DND-41 (cell line): ENCODE measurements at regions not wholly inside any gene's neighbourhood (a gene's known extent, or its start where the extent isn't known, plus 50 kb on each side); places are given as distances from the start of the nearest gene placed in this dataset.

Experiments
- EZH2 ChIP-seq: IDR thresholded peaks from 3 replicates; pipeline ENCODE4 v1.6.1; 2012; ENCODE audit warnings: borderline replicate concordance, low read depth, mild to moderate bottlenecking, moderate library complexity, low read length, inconsistent platforms; ENCODE audit not compliant: severe bottlenecking
- TF ChIP-seq, protein P1 (sequence below): IDR thresholded peaks from 2 replicates; pipeline ENCODE4 v1.5.1; 2012; ENCODE audit warnings: borderline replicate concordance, low read length, moderate library complexity, mild to moderate bottlenecking; ENCODE audit not compliant: poor library complexity, severe bottlenecking; ENCODE audit errors: extremely low read depth

DNA sequence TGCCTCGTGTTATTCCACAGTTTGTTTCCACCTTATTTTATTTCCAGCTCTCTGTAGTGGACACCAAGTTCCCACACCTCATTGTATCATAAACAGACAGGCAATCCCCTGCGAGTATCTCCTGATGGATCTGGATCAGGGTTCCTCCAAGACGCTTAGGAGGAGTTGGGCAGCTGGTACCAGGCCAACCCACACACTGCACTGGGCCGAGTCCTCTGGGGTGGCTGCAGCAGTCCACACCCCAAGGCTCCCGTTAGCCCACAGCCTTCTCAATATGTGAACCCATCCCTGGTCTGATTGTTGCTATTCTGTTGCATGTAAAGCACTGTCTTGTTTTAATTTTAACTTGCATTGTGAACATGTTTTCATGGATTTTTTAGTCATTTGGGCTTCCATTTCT lies 178.8 kb upstream of the RAB6C start:
- TF ChIP-seq, protein P1, sequence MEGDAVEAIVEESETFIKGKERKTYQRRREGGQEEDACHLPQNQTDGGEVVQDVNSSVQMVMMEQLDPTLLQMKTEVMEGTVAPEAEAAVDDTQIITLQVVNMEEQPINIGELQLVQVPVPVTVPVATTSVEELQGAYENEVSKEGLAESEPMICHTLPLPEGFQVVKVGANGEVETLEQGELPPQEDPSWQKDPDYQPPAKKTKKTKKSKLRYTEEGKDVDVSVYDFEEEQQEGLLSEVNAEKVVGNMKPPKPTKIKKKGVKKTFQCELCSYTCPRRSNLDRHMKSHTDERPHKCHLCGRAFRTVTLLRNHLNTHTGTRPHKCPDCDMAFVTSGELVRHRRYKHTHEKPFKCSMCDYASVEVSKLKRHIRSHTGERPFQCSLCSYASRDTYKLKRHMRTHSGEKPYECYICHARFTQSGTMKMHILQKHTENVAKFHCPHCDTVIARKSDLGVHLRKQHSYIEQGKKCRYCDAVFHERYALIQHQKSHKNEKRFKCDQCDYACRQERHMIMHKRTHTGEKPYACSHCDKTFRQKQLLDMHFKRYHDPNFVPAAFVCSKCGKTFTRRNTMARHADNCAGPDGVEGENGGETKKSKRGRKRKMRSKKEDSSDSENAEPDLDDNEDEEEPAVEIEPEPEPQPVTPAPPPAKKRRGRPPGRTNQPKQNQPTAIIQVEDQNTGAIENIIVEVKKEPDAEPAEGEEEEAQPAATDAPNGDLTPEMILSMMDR, result no peak
- no peak for TF ChIP-seq EZH2
